H1 (cell line): ENCODE measurements at regions not wholly inside any gene's neighbourhood (a gene's known extent, or its start where the extent isn't known, plus 50 kb on each side); places are given as distances from the start of the nearest gene placed in this dataset.

Experiments
- EP300 ChIP-seq, 2 experiments: IDR thresholded peaks; 1 replicate in 1 of 2; 2 replicates in 1 of 2; pipeline ENCODE4 v1.6.1; 2011 to 2012; ENCODE audit warnings: low read depth in 2 of 2, low read length in 2 of 2, mild to moderate bottlenecking in 2 of 2, borderline replicate concordance in 1 of 2, inconsistent platforms in 1 of 2, moderate library complexity in 1 of 2
- GABPA ChIP-seq: IDR thresholded peaks from 2 replicates; pipeline ENCODE4 v1.6.1; 2011; ENCODE audit warnings: mild to moderate bottlenecking, low read length, moderate library complexity, borderline replicate concordance; ENCODE audit not compliant: insufficient read depth
- HDAC6 ChIP-seq: IDR thresholded peaks from one replicate; pipeline ENCODE4 v1.7.1; 2012; ENCODE audit warnings: low read depth, mild to moderate bottlenecking, inconsistent platforms, low read length, moderate library complexity
- TF ChIP-seq, protein P1 (sequence below): fragments of 300-600 bp; sonication (generic); IDR thresholded peaks from 2 replicates; pipeline ENCODE4 v1.7.1; 2012; ENCODE audit warnings: low read length, moderate library complexity, mild to moderate bottlenecking, inconsistent platforms; ENCODE audit not compliant: insufficient replicate concordance
- TF ChIP-seq, protein P2 (sequence below): IDR thresholded peaks from 2 replicates; pipeline ENCODE4 v1.6.1; 2012; ENCODE audit warnings: low read length, inconsistent platforms

- TF ChIP-seq, protein P1, sequence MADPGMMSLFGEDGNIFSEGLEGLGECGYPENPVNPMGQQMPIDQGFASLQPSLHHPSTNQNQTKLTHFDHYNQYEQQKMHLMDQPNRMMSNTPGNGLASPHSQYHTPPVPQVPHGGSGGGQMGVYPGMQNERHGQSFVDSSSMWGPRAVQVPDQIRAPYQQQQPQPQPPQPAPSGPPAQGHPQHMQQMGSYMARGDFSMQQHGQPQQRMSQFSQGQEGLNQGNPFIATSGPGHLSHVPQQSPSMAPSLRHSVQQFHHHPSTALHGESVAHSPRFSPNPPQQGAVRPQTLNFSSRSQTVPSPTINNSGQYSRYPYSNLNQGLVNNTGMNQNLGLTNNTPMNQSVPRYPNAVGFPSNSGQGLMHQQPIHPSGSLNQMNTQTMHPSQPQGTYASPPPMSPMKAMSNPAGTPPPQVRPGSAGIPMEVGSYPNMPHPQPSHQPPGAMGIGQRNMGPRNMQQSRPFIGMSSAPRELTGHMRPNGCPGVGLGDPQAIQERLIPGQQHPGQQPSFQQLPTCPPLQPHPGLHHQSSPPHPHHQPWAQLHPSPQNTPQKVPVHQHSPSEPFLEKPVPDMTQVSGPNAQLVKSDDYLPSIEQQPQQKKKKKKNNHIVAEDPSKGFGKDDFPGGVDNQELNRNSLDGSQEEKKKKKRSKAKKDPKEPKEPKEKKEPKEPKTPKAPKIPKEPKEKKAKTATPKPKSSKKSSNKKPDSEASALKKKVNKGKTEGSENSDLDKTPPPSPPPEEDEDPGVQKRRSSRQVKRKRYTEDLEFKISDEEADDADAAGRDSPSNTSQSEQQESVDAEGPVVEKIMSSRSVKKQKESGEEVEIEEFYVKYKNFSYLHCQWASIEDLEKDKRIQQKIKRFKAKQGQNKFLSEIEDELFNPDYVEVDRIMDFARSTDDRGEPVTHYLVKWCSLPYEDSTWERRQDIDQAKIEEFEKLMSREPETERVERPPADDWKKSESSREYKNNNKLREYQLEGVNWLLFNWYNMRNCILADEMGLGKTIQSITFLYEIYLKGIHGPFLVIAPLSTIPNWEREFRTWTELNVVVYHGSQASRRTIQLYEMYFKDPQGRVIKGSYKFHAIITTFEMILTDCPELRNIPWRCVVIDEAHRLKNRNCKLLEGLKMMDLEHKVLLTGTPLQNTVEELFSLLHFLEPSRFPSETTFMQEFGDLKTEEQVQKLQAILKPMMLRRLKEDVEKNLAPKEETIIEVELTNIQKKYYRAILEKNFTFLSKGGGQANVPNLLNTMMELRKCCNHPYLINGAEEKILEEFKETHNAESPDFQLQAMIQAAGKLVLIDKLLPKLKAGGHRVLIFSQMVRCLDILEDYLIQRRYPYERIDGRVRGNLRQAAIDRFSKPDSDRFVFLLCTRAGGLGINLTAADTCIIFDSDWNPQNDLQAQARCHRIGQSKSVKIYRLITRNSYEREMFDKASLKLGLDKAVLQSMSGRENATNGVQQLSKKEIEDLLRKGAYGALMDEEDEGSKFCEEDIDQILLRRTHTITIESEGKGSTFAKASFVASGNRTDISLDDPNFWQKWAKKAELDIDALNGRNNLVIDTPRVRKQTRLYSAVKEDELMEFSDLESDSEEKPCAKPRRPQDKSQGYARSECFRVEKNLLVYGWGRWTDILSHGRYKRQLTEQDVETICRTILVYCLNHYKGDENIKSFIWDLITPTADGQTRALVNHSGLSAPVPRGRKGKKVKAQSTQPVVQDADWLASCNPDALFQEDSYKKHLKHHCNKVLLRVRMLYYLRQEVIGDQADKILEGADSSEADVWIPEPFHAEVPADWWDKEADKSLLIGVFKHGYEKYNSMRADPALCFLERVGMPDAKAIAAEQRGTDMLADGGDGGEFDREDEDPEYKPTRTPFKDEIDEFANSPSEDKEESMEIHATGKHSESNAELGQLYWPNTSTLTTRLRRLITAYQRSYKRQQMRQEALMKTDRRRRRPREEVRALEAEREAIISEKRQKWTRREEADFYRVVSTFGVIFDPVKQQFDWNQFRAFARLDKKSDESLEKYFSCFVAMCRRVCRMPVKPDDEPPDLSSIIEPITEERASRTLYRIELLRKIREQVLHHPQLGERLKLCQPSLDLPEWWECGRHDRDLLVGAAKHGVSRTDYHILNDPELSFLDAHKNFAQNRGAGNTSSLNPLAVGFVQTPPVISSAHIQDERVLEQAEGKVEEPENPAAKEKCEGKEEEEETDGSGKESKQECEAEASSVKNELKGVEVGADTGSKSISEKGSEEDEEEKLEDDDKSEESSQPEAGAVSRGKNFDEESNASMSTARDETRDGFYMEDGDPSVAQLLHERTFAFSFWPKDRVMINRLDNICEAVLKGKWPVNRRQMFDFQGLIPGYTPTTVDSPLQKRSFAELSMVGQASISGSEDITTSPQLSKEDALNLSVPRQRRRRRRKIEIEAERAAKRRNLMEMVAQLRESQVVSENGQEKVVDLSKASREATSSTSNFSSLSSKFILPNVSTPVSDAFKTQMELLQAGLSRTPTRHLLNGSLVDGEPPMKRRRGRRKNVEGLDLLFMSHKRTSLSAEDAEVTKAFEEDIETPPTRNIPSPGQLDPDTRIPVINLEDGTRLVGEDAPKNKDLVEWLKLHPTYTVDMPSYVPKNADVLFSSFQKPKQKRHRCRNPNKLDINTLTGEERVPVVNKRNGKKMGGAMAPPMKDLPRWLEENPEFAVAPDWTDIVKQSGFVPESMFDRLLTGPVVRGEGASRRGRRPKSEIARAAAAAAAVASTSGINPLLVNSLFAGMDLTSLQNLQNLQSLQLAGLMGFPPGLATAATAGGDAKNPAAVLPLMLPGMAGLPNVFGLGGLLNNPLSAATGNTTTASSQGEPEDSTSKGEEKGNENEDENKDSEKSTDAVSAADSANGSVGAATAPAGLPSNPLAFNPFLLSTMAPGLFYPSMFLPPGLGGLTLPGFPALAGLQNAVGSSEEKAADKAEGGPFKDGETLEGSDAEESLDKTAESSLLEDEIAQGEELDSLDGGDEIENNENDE: no peak
- no peak for TF ChIP-seq HDAC6
- TF ChIP-seq GABPA: no peak
- TF ChIP-seq, protein P2, sequence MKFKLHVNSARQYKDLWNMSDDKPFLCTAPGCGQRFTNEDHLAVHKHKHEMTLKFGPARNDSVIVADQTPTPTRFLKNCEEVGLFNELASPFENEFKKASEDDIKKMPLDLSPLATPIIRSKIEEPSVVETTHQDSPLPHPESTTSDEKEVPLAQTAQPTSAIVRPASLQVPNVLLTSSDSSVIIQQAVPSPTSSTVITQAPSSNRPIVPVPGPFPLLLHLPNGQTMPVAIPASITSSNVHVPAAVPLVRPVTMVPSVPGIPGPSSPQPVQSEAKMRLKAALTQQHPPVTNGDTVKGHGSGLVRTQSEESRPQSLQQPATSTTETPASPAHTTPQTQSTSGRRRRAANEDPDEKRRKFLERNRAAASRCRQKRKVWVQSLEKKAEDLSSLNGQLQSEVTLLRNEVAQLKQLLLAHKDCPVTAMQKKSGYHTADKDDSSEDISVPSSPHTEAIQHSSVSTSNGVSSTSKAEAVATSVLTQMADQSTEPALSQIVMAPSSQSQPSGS: no peak
- TF ChIP-seq EP300 (IDR thresholded peaks at IDR 0.05; ENCODE audit: borderline replicate concordance in 1 of 2, low read depth in 2 of 2, low read length in 2 of 2): no peak
Measured at GRCh38 chr2:204157684-204158083, 221.1 kb downstream of the ICOS start (continued).
